K562 (cell line): ENCODE measurements at regions not wholly inside any gene's neighbourhood (a gene's known extent, or its start where the extent isn't known, plus 50 kb on each side); places are given as distances from the start of the nearest gene placed in this dataset.

Experiments used
- L3MBTL2 ChIP-seq: fragments of 450-650 bp; IDR thresholded peaks from 2 replicates; pipeline ENCODE4 v1.6.1; 2016; ENCODE audit warnings: mild to moderate bottlenecking, moderate library complexity
- NFE2L1 ChIP-seq: fragments of 450-650 bp; IDR thresholded peaks from 2 replicates; pipeline ENCODE4 v1.6.1; 2016; ENCODE audit warnings: missing genetic modification characterization, low read depth, mild to moderate bottlenecking, missing compliant biosample characterization, moderate library complexity, borderline replicate concordance
- ZNF280A ChIP-seq: fragments of 450-650 bp; IDR thresholded peaks from 2 replicates; pipeline ENCODE4 v1.6.1; 2018; ENCODE audit warnings: mild to moderate bottlenecking, low read depth; ENCODE audit not compliant: partially characterized antibody
- ZNF407 ChIP-seq: fragments of 450-650 bp; IDR thresholded peaks from 2 replicates; pipeline ENCODE4 v1.6.1; 2016; ENCODE audit warnings: low read depth
- ZNF696 ChIP-seq: fragments of 250-450 bp; sonication (Bioruptor Pico); conservative IDR thresholded peaks from 2 replicates; pipeline ENCODE4 v1.4.0; 2020; ENCODE audit warnings: mild to moderate bottlenecking, moderate library complexity
- ZNF830 ChIP-seq: fragments of 250-450 bp; sonication (Bioruptor Pico); IDR thresholded peaks from 2 replicates; pipeline ENCODE4 v1.5.0; 2021; ENCODE audit warnings: mild to moderate bottlenecking
- TF ChIP-seq, protein P1 (sequence below): fragments of 250-450 bp; sonication (Bioruptor Pico); IDR thresholded peaks from 2 replicates; pipeline ENCODE4 v1.5.0; 2022; ENCODE audit warnings: mild to moderate bottlenecking

- TF ChIP-seq ZNF407 = no peak
- no peak for TF ChIP-seq ZNF696 (CRISPR knock-in tag)
- TF ChIP-seq ZNF830 (CRISPR knock-in tag) = no peak
- no peak for TF ChIP-seq ZNF280A
- TF ChIP-seq L3MBTL2 = no peak
- TF ChIP-seq NFE2L1 (tag) = no peak
- TF ChIP-seq, protein P1, sequence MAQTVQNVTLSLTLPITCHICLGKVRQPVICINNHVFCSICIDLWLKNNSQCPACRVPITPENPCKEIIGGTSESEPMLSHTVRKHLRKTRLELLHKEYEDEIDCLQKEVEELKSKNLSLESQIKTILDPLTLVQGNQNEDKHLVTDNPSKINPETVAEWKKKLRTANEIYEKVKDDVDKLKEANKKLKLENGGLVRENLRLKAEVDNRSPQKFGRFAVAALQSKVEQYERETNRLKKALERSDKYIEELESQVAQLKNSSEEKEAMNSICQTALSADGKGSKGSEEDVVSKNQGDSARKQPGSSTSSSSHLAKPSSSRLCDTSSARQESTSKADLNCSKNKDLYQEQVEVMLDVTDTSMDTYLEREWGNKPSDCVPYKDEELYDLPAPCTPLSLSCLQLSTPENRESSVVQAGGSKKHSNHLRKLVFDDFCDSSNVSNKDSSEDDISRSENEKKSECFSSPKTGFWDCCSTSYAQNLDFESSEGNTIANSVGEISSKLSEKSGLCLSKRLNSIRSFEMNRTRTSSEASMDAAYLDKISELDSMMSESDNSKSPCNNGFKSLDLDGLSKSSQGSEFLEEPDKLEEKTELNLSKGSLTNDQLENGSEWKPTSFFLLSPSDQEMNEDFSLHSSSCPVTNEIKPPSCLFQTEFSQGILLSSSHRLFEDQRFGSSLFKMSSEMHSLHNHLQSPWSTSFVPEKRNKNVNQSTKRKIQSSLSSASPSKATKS = no peak
Observed at GRCh38 chr2:66189553-66189952, 245.4 kb upstream of the MEIS1 start (continued).
